K562 (cell line): ENCODE measurements at regions not wholly inside any gene's neighbourhood (a gene's known extent, or its start where the extent isn't known, plus 50 kb on each side); places are given as distances from the start of the nearest gene placed in this dataset.

Source experiments
- ATAC-seq: fragments of 200-7000 bp; cut with Tn5 transposase; 3 replicates; pipeline ENCODE4 v1.9.1; 2020; ENCODE audit warnings: moderate library complexity
- BruUV-seq: library from RNA; stranded (reverse); fragments of 400-500 nt; replicated peaks from 2 replicates; lab custom pipeline; 2021; lab: Mats Ljungman, UMichigan
- CTCF ChIA-PET: fragments of 300-600 bp; formaldehyde crosslinking; extraction: SDS; loops from one replicate; lab custom pipeline; 2021; ENCODE audit warnings: low intra/inter-chr PET ratio; lab: Yijun Ruan, JAX
- POLR2A ChIA-PET: fragments of 300-600, 350-650 bp; sonication (Branson Sonifier 250); formaldehyde crosslinking; extraction: SDS; loops from one replicate; lab custom pipeline; 2021; ENCODE audit warnings: antibody characterized with exemption, inconsistent platforms; lab: Yijun Ruan, JAX
- DNase-seq, 4 experiments: peaks; one replicate each; pipeline versions ENCODE4 v3.0.0 to v3.0.0-alpha.2; 2011 to 2018; ENCODE audit warnings: low spot score in 3 of 4, mixed read lengths in 3 of 4; ENCODE audit errors: extremely low read depth in 1 of 4
- FAIRE-seq: peaks from 2 replicates; lab custom pipeline; 2011; peaks lifted over from hg19 to GRCh38; lab: Jason Lieb, UNC
- H2AFZ ChIP-seq: 2 replicates; pipeline ENCODE4 v1.6.0; 2011; ENCODE audit warnings: low read depth, low read length, control low read depth, inconsistent platforms
- H3K27ac ChIP-seq: fragments of 200-600 bp; 3 replicates; pipeline ENCODE4 v1.8.0; 2011; ENCODE audit warnings: low read depth, mild to moderate bottlenecking, control low read depth, inconsistent platforms, low read length, moderate library complexity, mixed read lengths; ENCODE audit errors: extremely low read depth
- H3K27me3 ChIP-seq, 2 experiments: fragments of 300-600 bp in 1 of 2; 2 replicates in 1 of 2; 3 replicates in 1 of 2; pipeline versions ENCODE4 v1.6.0 to v1.8.0; 2011; ENCODE audit warnings: inconsistent platforms in 2 of 2, low read length in 2 of 2, mild to moderate bottlenecking in 1 of 2, mixed read lengths in 1 of 2, moderate library complexity in 1 of 2; ENCODE audit not compliant: control insufficient read depth in 2 of 2, insufficient read depth in 2 of 2
- H3K36me3 ChIP-seq: fragments of 300-600 bp; 3 replicates; pipeline ENCODE4 v1.8.0; 2011; ENCODE audit warnings: mild to moderate bottlenecking, low read length, inconsistent platforms; ENCODE audit not compliant: control insufficient read depth, insufficient read depth
- H3K4me1 ChIP-seq, 2 experiments: fragments of 200-600 bp in 1 of 2; replicated peaks in 1 of 2; 2 replicates in 1 of 2; 3 replicates in 1 of 2; pipeline versions ENCODE4 v1.5.1 to v1.8.0; 2011; ENCODE audit warnings: inconsistent platforms in 2 of 2, low read length in 2 of 2, mild to moderate bottlenecking in 1 of 2, mixed read lengths in 1 of 2, moderate library complexity in 1 of 2; ENCODE audit not compliant: control insufficient read depth in 2 of 2, insufficient read depth in 2 of 2
- H3K4me2 ChIP-seq: 2 replicates; pipeline ENCODE4 v1.6.1; 2011; ENCODE audit warnings: low read length, control low read depth, inconsistent platforms, mixed read lengths; ENCODE audit not compliant: insufficient read depth
- H3K4me3 ChIP-seq: fragments of 200-600 bp; sonication (generic), shearing (Covaris generic); 2 replicates; pipeline ENCODE4 v1.5.1; 2016; ENCODE audit warnings: control low read depth, inconsistent platforms
- H3K79me2 ChIP-seq: fragments of 200-600 bp; 3 replicates; pipeline ENCODE4 v1.8.0; 2011; ENCODE audit warnings: low read length, inconsistent platforms; ENCODE audit not compliant: control insufficient read depth, insufficient read depth
- H3K9ac ChIP-seq, 2 experiments: 2 replicates each; pipeline versions ENCODE4 v1.6.0 to v1.6.1; 2011; ENCODE audit warnings: low read depth in 2 of 2, low read length in 2 of 2, control low read depth in 1 of 2, inconsistent platforms in 1 of 2, mild to moderate bottlenecking in 1 of 2, mixed read lengths in 1 of 2; ENCODE audit not compliant: insufficient read depth in 1 of 2
- H3K9me1 ChIP-seq: one replicate; pipeline ENCODE4 v1.6.0; 2011; ENCODE audit warnings: inconsistent platforms, mild to moderate bottlenecking, low read length, moderate library complexity; ENCODE audit not compliant: control insufficient read depth, insufficient read depth
- H3K9me3 ChIP-seq: replicated peaks from 2 replicates; pipeline ENCODE4 v1.5.1; 2011; ENCODE audit warnings: low read depth, low read length, inconsistent platforms; ENCODE audit not compliant: control insufficient read depth, insufficient read depth
- H4K20me1 ChIP-seq: replicated peaks from 2 replicates; pipeline ENCODE4 v1.6.1; 2011; ENCODE audit warnings: low read length, inconsistent platforms, mixed read lengths; ENCODE audit not compliant: control insufficient read depth, insufficient read depth
- CUX1 ChIP-seq: fragments of 200-800 bp; sonication (Bioruptor generic); IDR thresholded peaks from 2 replicates; pipeline ENCODE4 v1.6.1; 2016; ENCODE audit warnings: missing genetic modification characterization, missing compliant biosample characterization
- CXXC5 ChIP-seq: fragments of 250-450 bp; sonication (Bioruptor Pico); IDR thresholded peaks from 2 replicates; pipeline ENCODE4 v1.8.0; 2022; ENCODE audit warnings: inconsistent platforms, mild to moderate bottlenecking, moderate library complexity
- DLX4 ChIP-seq: fragments of 250-450 bp; sonication (Bioruptor Pico); IDR thresholded peaks from 2 replicates; pipeline ENCODE4 v1.6.1; 2021; ENCODE audit warnings: mild to moderate bottlenecking
- FOXK2 ChIP-seq, 2 experiments: fragments of 450-650 bp; IDR thresholded peaks in 1 of 2; conservative IDR thresholded peaks in 1 of 2; 2 replicates each; pipeline ENCODE4 v1.6.1; 2016; ENCODE audit warnings: low read depth in 2 of 2, mild to moderate bottlenecking in 1 of 2
- HDAC2 ChIP-seq: fragments of 450-650 bp; IDR thresholded peaks from 2 replicates; pipeline ENCODE4 v1.6.1; 2016; ENCODE audit warnings: mild to moderate bottlenecking
- KDM5B ChIP-seq: fragments of 200-600 bp; sonication (generic); IDR thresholded peaks from 2 replicates; pipeline ENCODE4 v1.6.1; 2012; ENCODE audit warnings: low read depth, mild to moderate bottlenecking, moderate library complexity, low read length, control low read depth, inconsistent platforms; ENCODE audit not compliant: insufficient replicate concordance
- NELFE ChIP-seq: IDR thresholded peaks from 2 replicates; pipeline ENCODE4 v1.6.1; 2011; ENCODE audit warnings: mild to moderate bottlenecking; ENCODE audit not compliant: insufficient read depth, insufficient read length
- PHB2 ChIP-seq: fragments of 450-650 bp; IDR thresholded peaks from 2 replicates; pipeline ENCODE4 v1.6.1; 2017; ENCODE audit warnings: low read depth
- PHF8 ChIP-seq: fragments of 200-600 bp; sonication (generic); IDR thresholded peaks from 2 replicates; pipeline ENCODE4 v1.6.1; 2012; ENCODE audit warnings: mixed run types, mild to moderate bottlenecking, inconsistent platforms, low read length, moderate library complexity, borderline replicate concordance
- RFX1 ChIP-seq: fragments of 450-650 bp; IDR thresholded peaks from 2 replicates; pipeline ENCODE4 v1.6.1; 2016; ENCODE audit warnings: mild to moderate bottlenecking, moderate library complexity
- RFX7 ChIP-seq: fragments of 250-450 bp; sonication (Bioruptor Pico); IDR thresholded peaks from 2 replicates; pipeline ENCODE4 v1.5.1; 2021; ENCODE audit warnings: mild to moderate bottlenecking
- SMARCE1 ChIP-seq: fragments of 450-650 bp; IDR thresholded peaks from 2 replicates; pipeline ENCODE4 v1.7.1; 2016; ENCODE audit warnings: mild to moderate bottlenecking
- SP2 ChIP-seq: IDR thresholded peaks from 2 replicates; pipeline ENCODE4 v1.6.1; 2011; ENCODE audit warnings: mild to moderate bottlenecking, low read depth, low read length, moderate library complexity; ENCODE audit not compliant: poor library complexity, severe bottlenecking; ENCODE audit errors: extremely low read depth
- THRB ChIP-seq: fragments of 450-650 bp; formaldehyde crosslinking; conservative IDR thresholded peaks from 2 replicates; pipeline ENCODE4 v1.4.0; 2022; ENCODE audit warnings: mild to moderate bottlenecking, missing genetic modification characterization
- ZNF134 ChIP-seq: fragments of 250-450 bp; sonication (Bioruptor Pico); conservative IDR thresholded peaks from 2 replicates; pipeline ENCODE4 v1.4.0; 2020
- WGBS: fragments of 100-300 bp; shearing (Covaris generic); methylation state at CpG from one replicate; pipeline ENCODE4 v1.1.6; 2016; ENCODE audit warnings: low coverage, mixed read lengths; ENCODE audit not compliant: insufficient coverage; ENCODE audit errors: missing lambda C conversion rate; 5-methylcytosine and 5-hydroxymethylcytosine counted together
- in situ Hi-C: fragments of 300-500 bp; cut with MboI; formaldehyde crosslinking; loops from 4 replicates; pipeline ENCODE4 v1.15.0; 2018; ENCODE audit warnings: inconsistent platforms, mixed read lengths
- intact Hi-C: fragments of 100-400 bp; cut with micrococcal nuclease; formaldehyde crosslinking; loops from 2 replicates; pipeline ENCODE4 v1.14.2; 2022

GRCh38 chr21:16258844-16259611 is 529.2 kb downstream of the USP25 start:
- in situ Hi-C loops = no loop called here

More at GRCh38 chr21:16258844-16259611, 529.2 kb downstream of the USP25 start:
- H3K27me3 ChIP-seq = no peaks in the 10 kb centered on the region
- H2AFZ ChIP-seq = no peak overlapping the region
- H3K4me1 ChIP-seq = no peaks in the 10 kb centered on the region
- no peaks in the 10 kb centered on the region for H4K20me1 ChIP-seq
- no peak for DNase-seq
- H3K9ac ChIP-seq = no peak overlapping the region
- H3K27ac ChIP-seq = no peak overlapping the region
- H3K79me2 ChIP-seq = no peaks in the 10 kb centered on the region
- no peaks in the 10 kb centered on the region for H3K9me3 ChIP-seq
- intact Hi-C loops = no loop called here
- CTCF ChIA-PET = no interaction called here
- TF ChIP-seq PHB2 = no peak
- TF ChIP-seq CXXC5 (CRISPR knock-in tag) = no peak
- TF ChIP-seq PHF8 = no peak
- no peak for TF ChIP-seq THRB
- TF ChIP-seq CUX1 (CRISPR knock-in tag) = no peak
- TF ChIP-seq FOXK2 (conservative IDR thresholded peaks at IDR 0.05 in 1 of 2, IDR thresholded peaks at IDR 0.05 in 1 of 2; ENCODE audit: low read depth in 2 of 2) = no peak
- no peak for TF ChIP-seq DLX4 (CRISPR knock-in tag)
- TF ChIP-seq ZNF134 (CRISPR knock-in tag) = no peak
- TF ChIP-seq HDAC2 = no peak
- no peak for TF ChIP-seq RFX7 (CRISPR knock-in tag)
- TF ChIP-seq RFX1 = no peak
- no peak for TF ChIP-seq SP2
- no peak for TF ChIP-seq KDM5B
- TF ChIP-seq SMARCE1 = no peak
- no peak for TF ChIP-seq NELFE
- no peak overlapping the region for H3K4me2 ChIP-seq
- under 1% methylated on average over 7 of the region's 7 CpGs for WGBS
- H3K4me3 ChIP-seq = no peak overlapping the region
- no peaks in the 10 kb centered on the region for H3K36me3 ChIP-seq
- no peak for FAIRE-seq
- no peaks in the 10 kb centered on the region for H3K9me1 ChIP-seq
- POLR2A ChIA-PET = interaction anchor here (0.6 kb wide), 1 partner anchor 183 kb away, joined by 3 read pairs; no protein-coding TSS in a partner anchor
- BruUV-seq = no TSS peak
- no peak for ATAC-seq
